Muscle of arm (tissue), 1 donor: ENCODE measurements at regions not wholly inside any gene's neighbourhood (a gene's known extent, or its start where the extent isn't known, plus 50 kb on each side); places are given as distances from the start of the nearest gene placed in this dataset.
"Not testable (repeated sequence)": the region's sequence is repeated elsewhere in the genome, so short reads cannot be mapped to it uniquely, and the experiment has no call there.

Experiments used
- DNase-seq: peaks from one replicate; pipeline ENCODE4 v3.0.0-alpha.2; 2013

- no peak for DNase-seq
These were observed 338.1 kb upstream of the SPHKAP start for GRCh38 chr2:228519561-228519960.

GRCh38 chr2:228516019-228516418 is 334.5 kb upstream of the SPHKAP start:
- no peak for DNase-seq

DNA sequence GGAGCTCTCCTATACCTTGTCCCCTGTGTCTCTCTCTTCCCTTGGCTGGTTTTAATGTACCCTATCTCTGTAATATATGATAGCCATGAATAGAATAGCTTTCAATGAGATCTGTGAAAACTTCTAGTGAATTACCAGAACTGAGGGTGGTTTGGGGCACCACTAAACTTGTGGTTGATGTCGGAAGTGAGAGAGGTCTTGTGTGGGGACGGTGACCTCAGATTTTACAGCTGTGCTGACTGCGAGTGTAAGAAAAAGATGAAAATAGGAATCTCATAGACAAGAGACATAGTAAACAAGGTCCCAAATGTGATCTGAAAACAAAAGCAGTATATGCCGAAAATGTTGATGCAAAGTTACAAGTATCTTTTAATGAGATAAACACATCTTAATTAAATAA is 332.0 kb upstream of the SPHKAP start:
- not testable (repeated sequence) for DNase-seq

DNA sequence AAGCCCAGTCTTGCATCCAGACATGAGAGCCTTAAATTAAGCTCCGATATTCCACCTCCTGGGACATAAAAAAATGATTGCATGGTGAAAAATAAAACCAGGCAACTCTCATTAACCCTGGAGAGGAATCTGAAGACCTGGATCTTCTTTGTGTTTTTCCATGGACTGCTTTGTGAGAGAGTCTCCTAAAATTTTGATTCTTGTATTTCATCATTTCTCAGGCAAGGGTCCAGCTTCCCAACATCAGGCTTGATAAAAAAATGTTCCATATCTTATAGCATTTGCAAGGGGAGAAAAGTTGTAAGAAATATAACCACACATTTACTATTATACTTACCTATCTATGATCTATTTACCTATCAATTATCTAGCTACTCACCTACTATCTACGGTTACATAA is 327.5 kb upstream of the SPHKAP start:
- no peak for DNase-seq

DNA sequence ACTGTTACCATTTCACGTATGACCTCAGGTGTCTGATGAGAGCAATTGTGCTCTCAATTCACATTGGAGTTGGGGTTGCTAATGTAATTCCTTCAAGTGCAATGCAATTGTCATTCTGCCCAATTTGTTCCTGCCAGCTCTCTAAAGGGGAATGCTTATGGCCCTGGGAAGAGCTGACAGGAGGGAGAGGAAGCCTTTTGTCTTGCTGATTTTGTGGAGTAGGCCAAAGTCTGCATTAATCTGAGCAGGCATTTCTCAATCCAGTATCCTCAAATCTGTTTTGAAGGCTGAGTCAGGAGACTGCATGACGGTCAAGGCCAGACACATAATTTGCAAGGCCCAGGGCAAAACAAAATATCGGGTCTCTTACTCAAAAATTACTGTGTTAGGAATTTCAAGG is 326.4 kb upstream of the SPHKAP start:
- no peak for DNase-seq

GRCh38 chr2:228507231-228507824 is 325.8 kb upstream of the SPHKAP start:
- DNase-seq = no peak

DNA sequence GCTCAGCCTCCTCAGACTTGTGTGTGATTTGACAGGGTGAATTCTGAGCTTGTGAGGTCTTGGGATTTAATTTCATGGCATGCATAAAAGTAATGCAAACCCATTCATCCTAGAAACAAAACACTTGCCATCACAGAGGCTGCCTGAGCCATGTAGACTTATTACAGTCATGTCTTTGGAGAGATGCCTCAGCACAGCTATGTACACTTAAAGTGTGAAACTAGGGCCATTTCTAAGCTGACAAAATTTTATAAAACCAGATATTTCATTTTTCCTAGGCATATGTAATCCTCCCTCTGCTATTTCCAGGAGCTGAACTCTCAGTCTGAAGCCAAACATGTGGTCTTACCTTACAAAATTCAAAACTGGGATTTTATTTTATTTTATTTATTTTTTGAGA is 322.2 kb upstream of the SPHKAP start:
- peak; percentile 8 for DNase-seq

- DNase-seq = no peak
These were observed 312.4 kb upstream of the SPHKAP start for GRCh38 chr2:228493852-228494251.

DNA sequence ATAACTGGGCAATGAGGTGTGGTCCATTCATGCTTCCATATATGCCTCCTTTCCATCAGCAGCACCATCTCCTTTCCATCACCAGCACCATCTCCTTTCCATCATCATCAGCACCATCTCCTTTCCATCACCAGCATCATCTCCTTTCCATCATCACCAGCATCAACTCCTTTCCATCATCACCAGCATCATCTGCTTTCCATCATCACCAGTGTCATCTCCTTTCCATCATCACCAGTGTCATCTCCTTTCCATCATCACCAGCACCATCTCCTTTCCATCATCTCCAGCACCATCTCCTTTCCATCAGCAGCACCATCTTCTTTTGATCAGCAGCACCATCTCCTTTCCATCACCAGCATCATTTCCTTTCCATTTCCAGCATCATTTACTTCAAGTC is 297.5 kb upstream of the SPHKAP start:
- no peak for DNase-seq

DNA sequence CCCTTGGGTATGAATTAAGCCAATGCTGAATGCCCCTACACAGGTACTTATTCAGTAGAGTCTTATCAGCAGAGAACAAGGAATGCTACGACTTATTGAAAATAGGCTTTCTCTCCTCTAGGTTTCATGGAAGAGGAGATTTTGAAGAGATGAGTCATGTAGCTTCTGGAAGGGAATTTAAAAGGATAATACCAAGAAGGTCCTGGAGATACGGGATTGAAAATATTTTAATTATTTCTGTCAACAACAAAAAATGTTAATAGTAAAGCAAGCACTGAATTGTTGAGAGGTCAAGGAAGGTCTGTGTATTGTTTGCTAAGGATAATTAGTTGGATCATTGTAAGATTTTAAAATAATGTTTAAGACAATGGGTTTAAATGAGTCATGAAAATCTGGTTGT is 293.0 kb upstream of the SPHKAP start:
- DNase-seq = no peak

- no peak for DNase-seq
These were observed 288.2 kb upstream of the SPHKAP start for GRCh38 chr2:228469721-228470120.

- DNase-seq = no peak
These were observed 285.4 kb upstream of the SPHKAP start for GRCh38 chr2:228466851-228467250.

GRCh38 chr2:228465408-228465807 is 283.9 kb upstream of the SPHKAP start:
- DNase-seq = no peak

GRCh38 chr2:228458364-228458763 is 276.9 kb upstream of the SPHKAP start:
- DNase-seq = no peak

DNA sequence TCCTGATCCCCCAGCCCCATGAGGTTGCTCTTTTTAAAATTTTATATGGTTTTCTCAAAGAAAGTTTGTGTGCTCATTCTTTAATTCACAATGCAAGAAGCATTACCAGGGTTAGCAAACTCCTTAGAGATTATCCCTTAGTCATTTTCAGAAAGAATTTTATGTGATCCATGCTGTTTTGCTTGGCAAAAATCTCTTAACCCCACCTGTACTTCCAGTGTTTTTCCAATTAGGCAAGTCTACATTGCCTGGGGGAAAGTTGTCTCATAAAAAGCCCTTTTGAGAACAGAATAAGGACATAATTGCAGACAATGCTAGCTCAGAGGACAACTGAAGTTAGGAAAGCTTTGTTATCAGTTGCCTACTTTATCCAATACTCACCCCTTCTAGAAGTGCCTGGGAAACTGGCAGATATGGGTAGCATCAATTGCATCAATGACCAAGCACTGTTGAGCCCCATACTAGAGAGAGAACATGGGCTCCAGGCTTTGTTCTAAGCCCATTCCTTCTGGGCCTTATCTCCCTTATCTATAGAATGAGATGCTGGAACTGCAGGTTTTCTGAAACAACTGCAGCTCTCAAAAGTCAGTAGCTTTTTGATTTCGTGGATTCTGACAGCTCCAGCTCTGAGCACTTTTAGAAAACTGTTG is 265.9 kb upstream of the SPHKAP start:
- no peak for DNase-seq

GRCh38 chr2:228446734-228447133 is 265.2 kb upstream of the SPHKAP start:
- peak; percentile 63 for DNase-seq

- no peak for DNase-seq
These were observed 262.7 kb upstream of the SPHKAP start for GRCh38 chr2:228444161-228444560.

DNA sequence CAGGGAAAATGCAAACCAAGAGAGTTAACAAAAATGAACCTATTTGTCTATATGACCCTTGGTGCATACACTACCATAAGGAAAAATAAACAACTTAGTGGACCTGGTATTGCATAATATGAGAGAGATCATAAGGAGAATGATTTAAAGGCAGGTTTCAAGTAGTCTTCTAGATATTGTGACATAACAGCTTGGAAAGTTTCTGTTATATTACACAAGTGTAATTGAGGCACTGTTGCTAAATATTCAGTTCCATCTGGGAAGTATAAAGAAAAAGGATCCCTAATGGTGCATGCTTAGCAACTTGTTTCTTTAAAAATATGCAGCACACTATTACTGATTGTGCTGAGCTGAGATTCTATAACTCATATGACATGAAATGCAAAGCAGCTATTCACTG is 252.2 kb upstream of the SPHKAP start:
- no peak for DNase-seq

- DNase-seq = no peak
These were observed 250.6 kb upstream of the SPHKAP start for GRCh38 chr2:228432116-228432515.

- no peak for DNase-seq
These were observed 249.5 kb upstream of the SPHKAP start for GRCh38 chr2:228430986-228431385.

- no peak for DNase-seq
These were observed 245.2 kb upstream of the SPHKAP start for GRCh38 chr2:228426502-228427216.

GRCh38 chr2:228425411-228426060 is 244.0 kb upstream of the SPHKAP start:
- not testable (repeated sequence) for DNase-seq

GRCh38 chr2:228417956-228418355 is 236.5 kb upstream of the SPHKAP start:
- DNase-seq = peak; percentile 5
